Keratinocyte (primary cell): ENCODE measurements at regions not wholly inside any gene's neighbourhood (a gene's known extent, or its start where the extent isn't known, plus 50 kb on each side); places are given as distances from the start of the nearest gene placed in this dataset.
A peak's percentile ranks its signal among the peaks of the same experiment; 100 is the strongest.

Source experiments
- DNase-seq: peaks from one replicate; pipeline ENCODE4 v3.0.0-alpha.2; 2011; ENCODE audit warnings: low read depth, missing footprints, low spot score
- FAIRE-seq: peaks from 2 replicates; lab custom pipeline; 2011; peaks lifted over from hg19 to GRCh38; lab: Jason Lieb, UNC
- H2AFZ ChIP-seq: 2 replicates; pipeline ENCODE4 v1.6.0; 2012; ENCODE audit warnings: low read length, control low read depth, inconsistent platforms; ENCODE audit not compliant: control insufficient read depth
- H3K27ac ChIP-seq: 2 replicates; pipeline ENCODE4 v1.5.1; 2011; ENCODE audit warnings: low read length; ENCODE audit not compliant: control insufficient read depth, insufficient read depth
- H3K27me3 ChIP-seq: 3 replicates; pipeline ENCODE4 v1.6.0; 2011; ENCODE audit warnings: low read length; ENCODE audit not compliant: control insufficient read depth, insufficient read depth; ENCODE audit errors: extremely low read depth
- H3K36me3 ChIP-seq, 2 experiments: 2 replicates in 1 of 2; 3 replicates in 1 of 2; pipeline ENCODE4 v1.5.1; 2011; ENCODE audit warnings: low read length in 2 of 2, mild to moderate bottlenecking in 1 of 2; ENCODE audit not compliant: control insufficient read depth in 2 of 2, insufficient read depth in 2 of 2; ENCODE audit errors: extremely low read depth in 1 of 2
- H3K4me1 ChIP-seq: 3 replicates; pipeline ENCODE4 v1.5.1; 2011; ENCODE audit warnings: low read length; ENCODE audit not compliant: control insufficient read depth, insufficient read depth; ENCODE audit errors: extremely low read depth
- H3K4me2 ChIP-seq: 3 replicates; pipeline ENCODE4 v1.6.0; 2011; ENCODE audit warnings: low read depth, low read length; ENCODE audit not compliant: control insufficient read depth, insufficient read depth; ENCODE audit errors: extremely low read depth
- H3K4me3 ChIP-seq, 3 experiments: fragments of 200-600 bp in 1 of 3; sonication (generic) in 1 of 3; 2 replicates in 2 of 3; 3 replicates in 1 of 3; pipeline ENCODE4 v1.5.1; 2011 to 2016; ENCODE audit warnings: low read length in 3 of 3, mild to moderate bottlenecking in 3 of 3, control low read depth in 2 of 3, inconsistent platforms in 1 of 3, low read depth in 1 of 3, mixed read lengths in 1 of 3, mixed run types in 1 of 3, moderate library complexity in 1 of 3; ENCODE audit not compliant: control insufficient read depth in 2 of 3, insufficient read depth in 2 of 3; ENCODE audit errors: extremely low read depth in 1 of 3
- H3K79me2 ChIP-seq: 2 replicates; pipeline ENCODE4 v1.6.0; 2012; ENCODE audit warnings: low read length; ENCODE audit not compliant: control insufficient read depth, insufficient read depth
- H3K9ac ChIP-seq: 3 replicates; pipeline ENCODE4 v1.6.0; 2011; ENCODE audit warnings: low read length; ENCODE audit not compliant: control insufficient read depth, insufficient read depth; ENCODE audit errors: extremely low read depth
- H3K9me1 ChIP-seq: 3 replicates; pipeline ENCODE4 v1.6.0; 2011; ENCODE audit warnings: low read length; ENCODE audit not compliant: control insufficient read depth, insufficient read depth; ENCODE audit errors: extremely low read depth
- H3K9me3 ChIP-seq: 2 replicates; pipeline ENCODE4 v1.5.1; 2012; ENCODE audit warnings: low read depth, low read length; ENCODE audit not compliant: control insufficient read depth
- H4K20me1 ChIP-seq: 3 replicates; pipeline ENCODE4 v1.6.0; 2011; ENCODE audit warnings: low read length; ENCODE audit not compliant: control insufficient read depth, insufficient read depth; ENCODE audit errors: extremely low read depth
- EZH2 ChIP-seq: IDR thresholded peaks from one replicate; pipeline ENCODE4 v1.6.1; 2012; ENCODE audit warnings: inconsistent platforms, mild to moderate bottlenecking, low read length, moderate library complexity
- dilution Hi-C: fragments of 300-500 bp; cut with MboI; formaldehyde crosslinking; loops from one replicate; pipeline ENCODE4 v1.7.0; 2020; ENCODE audit warnings: low sequenced_read_pairs; ENCODE audit not compliant: extremely low pct_ligation_motif_present
- TF ChIP-seq, protein P1 (sequence below), 3 experiments: IDR thresholded peaks in 1 of 3; conservative IDR thresholded peaks in 1 of 3; optimal IDR thresholded peaks in 1 of 3; 2 replicates in 2 of 3; 3 replicates in 1 of 3; pipeline versions ENCODE3 to v1.5.1; 2011; ENCODE audit warnings: low read length in 3 of 3, mild to moderate bottlenecking in 3 of 3, moderate library complexity in 2 of 3, control low read depth in 1 of 3, inconsistent platforms in 1 of 3; ENCODE audit not compliant: insufficient read depth in 2 of 3; ENCODE audit errors: extremely low read depth in 1 of 3

DNA sequence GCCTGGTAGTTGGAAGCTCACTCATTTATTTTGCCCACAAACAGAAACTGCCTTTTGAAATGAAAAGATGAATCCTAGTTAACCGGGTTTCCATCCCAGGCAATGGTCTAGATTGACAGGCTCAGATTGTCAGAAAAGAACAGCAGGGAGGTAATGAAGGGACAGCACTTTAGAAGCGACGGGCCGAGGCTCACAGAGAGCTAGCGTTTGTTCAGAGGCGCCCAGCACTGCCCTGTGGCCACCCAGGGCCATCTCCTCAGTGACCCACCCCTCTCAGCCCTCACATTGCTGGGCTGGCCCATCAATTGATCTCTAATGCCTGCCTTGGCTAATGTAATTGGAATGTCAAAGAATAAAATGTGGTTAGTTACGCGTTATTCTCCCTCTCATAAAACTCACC, 304.8 kb downstream of the CDCA7 start:
- dilution Hi-C loops = no loop called here
- Histone ChIP-seq H3K4me2 (no peak overlapping the region), H3K36me3 (no peaks in the 10 kb centered on the region), H3K27ac (no peak overlapping the region), H3K79me2 (no peaks in the 10 kb centered on the region), H3K27me3 (no peaks in the 10 kb centered on the region), H2AFZ (no peak overlapping the region), H3K4me1 (peaks cover 42% of the 10 kb centered on the region), H3K9ac (no peak overlapping the region), H3K4me3 (no peak overlapping the region), H3K9me3 (no peaks in the 10 kb centered on the region), H3K9me1 (no peaks in the 10 kb centered on the region), H4K20me1 (no peaks in the 10 kb centered on the region)
- DNase-seq = no peak
- no peak for FAIRE-seq
- TF ChIP-seq, protein P1, sequence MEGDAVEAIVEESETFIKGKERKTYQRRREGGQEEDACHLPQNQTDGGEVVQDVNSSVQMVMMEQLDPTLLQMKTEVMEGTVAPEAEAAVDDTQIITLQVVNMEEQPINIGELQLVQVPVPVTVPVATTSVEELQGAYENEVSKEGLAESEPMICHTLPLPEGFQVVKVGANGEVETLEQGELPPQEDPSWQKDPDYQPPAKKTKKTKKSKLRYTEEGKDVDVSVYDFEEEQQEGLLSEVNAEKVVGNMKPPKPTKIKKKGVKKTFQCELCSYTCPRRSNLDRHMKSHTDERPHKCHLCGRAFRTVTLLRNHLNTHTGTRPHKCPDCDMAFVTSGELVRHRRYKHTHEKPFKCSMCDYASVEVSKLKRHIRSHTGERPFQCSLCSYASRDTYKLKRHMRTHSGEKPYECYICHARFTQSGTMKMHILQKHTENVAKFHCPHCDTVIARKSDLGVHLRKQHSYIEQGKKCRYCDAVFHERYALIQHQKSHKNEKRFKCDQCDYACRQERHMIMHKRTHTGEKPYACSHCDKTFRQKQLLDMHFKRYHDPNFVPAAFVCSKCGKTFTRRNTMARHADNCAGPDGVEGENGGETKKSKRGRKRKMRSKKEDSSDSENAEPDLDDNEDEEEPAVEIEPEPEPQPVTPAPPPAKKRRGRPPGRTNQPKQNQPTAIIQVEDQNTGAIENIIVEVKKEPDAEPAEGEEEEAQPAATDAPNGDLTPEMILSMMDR (optimal IDR thresholded peaks at IDR 0.05 in 1 of 3, IDR thresholded peaks at IDR 0.05 in 1 of 3, conservative IDR thresholded peaks at IDR 0.05 in 1 of 3; ENCODE audit: extremely low read depth in 1 of 3, insufficient read depth in 2 of 3, low read length in 3 of 3) = no peak
- TF ChIP-seq EZH2 = no peak

DNA sequence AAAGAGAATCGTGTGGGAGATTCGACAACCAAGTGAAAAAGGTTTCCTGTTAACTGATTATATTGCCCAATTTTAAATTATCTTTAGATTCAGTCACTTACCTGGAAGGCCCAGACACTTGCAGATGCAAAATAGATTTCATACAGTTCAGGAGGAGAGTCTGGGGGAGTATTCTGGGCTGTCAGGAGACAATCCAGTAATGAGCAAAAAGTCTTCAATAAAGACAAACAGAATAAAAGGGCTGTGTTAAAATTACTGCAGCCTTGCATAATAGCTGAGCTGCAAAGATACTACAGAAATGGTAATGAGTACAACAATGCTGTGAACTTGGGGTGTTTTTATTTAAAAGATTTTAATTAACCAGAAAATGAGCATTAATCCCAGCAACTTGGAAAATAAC, 303.6 kb downstream of the SP3 start:
- Histone ChIP-seq H3K4me2 (no peak overlapping the region), H3K4me3 (no peak overlapping the region), H2AFZ (no peak overlapping the region), H3K9me1 (no peaks in the 10 kb centered on the region), H3K4me1 (peaks cover 27% of the 10 kb centered on the region), H4K20me1 (no peaks in the 10 kb centered on the region), H3K9me3 (no peaks in the 10 kb centered on the region), H3K79me2 (no peaks in the 10 kb centered on the region), H3K9ac (no peak overlapping the region), H3K27me3 (no peaks in the 10 kb centered on the region), H3K36me3 (no peaks in the 10 kb centered on the region), H3K27ac (no peak overlapping the region)
- FAIRE-seq (peak; percentile 32), DNase-seq (no peak)
- dilution Hi-C loops = no loop called here
- TF ChIP-seq, protein P1 (optimal IDR thresholded peaks at IDR 0.05 in 1 of 3, IDR thresholded peaks at IDR 0.05 in 1 of 3, conservative IDR thresholded peaks at IDR 0.05 in 1 of 3; ENCODE audit: extremely low read depth in 1 of 3, insufficient read depth in 2 of 3, low read length in 3 of 3) = no peak
- no peak for TF ChIP-seq EZH2
